Natural killer cell (primary cell): ENCODE measurements at regions not wholly inside any gene's neighbourhood (a gene's known extent, or its start where the extent isn't known, plus 50 kb on each side); places are given as distances from the start of the nearest gene placed in this dataset.
"Not testable (repeated sequence)": the region's sequence is repeated elsewhere in the genome, so short reads cannot be mapped to it uniquely, and the experiment has no call there.

Experiments
- ATAC-seq, 3 donors: fragments of 150-1000 bp in 2 of 3; fragments of 200-7000 bp in 1 of 3; cut with Tn5 transposase; 1 replicate in 1 of 3; 2 replicates in 2 of 3; pipeline ENCODE4 v1.10.0; 2021; ENCODE audit warnings: mild to moderate bottlenecking in 2 of 3, moderate library complexity in 2 of 3
- DNase-seq, 2 donors: peaks; one replicate each; pipeline versions ENCODE4 v3.0.0 to v3.0.0-alpha.2; 2013 to 2021; ENCODE audit warnings: mixed read lengths in 1 of 2
- H3K27ac ChIP-seq: one replicate; pipeline ENCODE4 v1.5.1; 2013; ENCODE audit warnings: mild to moderate bottlenecking, low read length
- H3K27me3 ChIP-seq: one replicate; pipeline ENCODE4 v1.6.1; 2013; ENCODE audit warnings: low read length; ENCODE audit not compliant: control insufficient read depth, insufficient read depth
- H3K36me3 ChIP-seq: one replicate; pipeline ENCODE4 v1.6.1; 2013; ENCODE audit warnings: low read length; ENCODE audit not compliant: control insufficient read depth, insufficient read depth
- H3K4me1 ChIP-seq: one replicate; pipeline ENCODE4 v1.6.1; 2013; ENCODE audit warnings: low read length; ENCODE audit not compliant: control insufficient read depth, insufficient read depth
- H3K4me3 ChIP-seq: one replicate; pipeline ENCODE4 v1.5.1; 2013; ENCODE audit warnings: low read length
- H3K9me3 ChIP-seq: one replicate; pipeline ENCODE4 v1.6.1; 2013; ENCODE audit warnings: low read length; ENCODE audit not compliant: control insufficient read depth, insufficient read depth
- H3K27ac Mint-ChIP-seq, 2 donors: one replicate each; pipeline ENCODE4 v1.8.0; 2022; ENCODE audit warnings: mild to moderate bottlenecking in 2 of 2, mixed read lengths in 2 of 2, moderate library complexity in 1 of 2
- H3K27me3 Mint-ChIP-seq, 2 donors: one replicate each; pipeline ENCODE4 v1.8.0; 2022; ENCODE audit warnings: low read depth in 2 of 2, mixed read lengths in 2 of 2
- H3K36me3 Mint-ChIP-seq: one replicate; pipeline ENCODE4 v1.8.0; 2022; ENCODE audit warnings: mixed read lengths
- H3K4me1 Mint-ChIP-seq, 2 donors: one replicate each; pipeline ENCODE4 v1.8.0; 2022; ENCODE audit warnings: mixed read lengths in 2 of 2
- H3K4me3 Mint-ChIP-seq: one replicate; pipeline ENCODE4 v1.8.0; 2022; ENCODE audit warnings: mild to moderate bottlenecking, moderate library complexity, mixed read lengths
- H3K9me3 Mint-ChIP-seq, 2 donors: one replicate each; pipeline ENCODE4 v1.8.0; 2022; ENCODE audit warnings: mixed read lengths in 2 of 2
- WGBS: methylation state at CpG from one replicate; pipeline ENCODE4 v1.1.7; 2013; ENCODE audit warnings: missing lambda C conversion rate; ENCODE audit not compliant: insufficient coverage; 5-methylcytosine and 5-hydroxymethylcytosine counted together
- intact Hi-C: fragments of 100-400 bp; cut with micrococcal nuclease; formaldehyde crosslinking; loops from one replicate; pipeline ENCODE4 v1.14.2; 2022

DNA sequence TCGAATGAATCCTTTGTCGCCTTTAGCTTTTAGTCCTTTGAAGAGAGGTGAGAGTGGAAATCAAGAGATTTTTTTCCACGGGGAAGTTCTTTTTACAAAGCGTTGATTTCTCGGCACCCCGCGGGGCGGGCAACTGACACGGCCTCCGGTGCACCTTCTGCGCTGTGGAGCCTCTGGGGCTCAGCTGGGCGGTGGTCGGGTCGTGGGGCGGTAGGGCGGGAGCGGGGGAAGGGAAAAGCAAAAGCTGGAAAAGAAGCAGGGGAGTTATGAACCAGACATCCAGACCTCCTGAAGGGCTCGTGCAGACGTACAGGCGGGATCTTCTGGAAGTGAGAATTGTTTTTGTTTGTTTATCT, 63.3 kb downstream of the PPIAL4C start:
- intact Hi-C loops, H3K27ac Mint-ChIP-seq, H3K4me1 ChIP-seq, H3K4me1 Mint-ChIP-seq, H3K9me3 ChIP-seq, H3K27ac ChIP-seq, H3K36me3 ChIP-seq, H3K27me3 ChIP-seq, H3K36me3 Mint-ChIP-seq, H3K27me3 Mint-ChIP-seq, H3K9me3 Mint-ChIP-seq: not testable (repeated sequence)
- ATAC-seq (peak in 1 of 3 donors; percentile 46), DNase-seq (peak in 1 of 2 donors; percentile 32)
- WGBS = 34% methylated on average over 8 of the region's 20 CpGs
- H3K4me3 ChIP-seq = peak overlapping the region; percentile 14
- H3K4me3 Mint-ChIP-seq = peak overlapping the region; percentile 21

DNA sequence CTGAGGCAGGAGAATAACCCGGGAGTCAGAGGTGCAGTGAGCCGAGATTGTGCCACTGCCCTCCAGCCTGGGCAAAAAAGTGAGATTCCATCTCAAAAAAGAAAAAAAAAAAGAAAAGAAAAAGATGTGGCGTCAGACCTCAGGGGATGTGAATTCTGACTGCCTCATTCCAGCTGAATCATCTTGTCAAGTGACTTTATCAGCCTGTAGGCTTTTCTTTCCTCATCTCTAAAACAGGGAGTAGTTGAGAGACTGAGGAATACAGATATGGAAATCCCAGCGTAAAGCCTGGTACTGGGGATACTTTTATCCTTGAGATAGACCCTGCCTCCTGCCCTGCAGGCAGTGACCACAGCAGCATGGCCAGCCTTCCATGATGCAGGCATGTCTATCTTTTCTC, 74.1 kb downstream of the PPIAL4C start:
- WGBS = 92% methylated on average over 2 of the region's 4 CpGs
- H3K36me3 ChIP-seq, ATAC-seq, DNase-seq, H3K4me3 ChIP-seq, H3K27me3 Mint-ChIP-seq, H3K27ac Mint-ChIP-seq, H3K9me3 Mint-ChIP-seq, H3K9me3 ChIP-seq, H3K27ac ChIP-seq, H3K27me3 ChIP-seq, H3K4me1 ChIP-seq, H3K4me1 Mint-ChIP-seq, H3K36me3 Mint-ChIP-seq, intact Hi-C loops, H3K4me3 Mint-ChIP-seq: not testable (repeated sequence)

- 89% methylated on average over 1 of the region's 5 CpGs for WGBS
- H3K9me3 ChIP-seq, H3K4me3 Mint-ChIP-seq, H3K27me3 ChIP-seq, H3K4me1 Mint-ChIP-seq, ATAC-seq, H3K36me3 ChIP-seq, intact Hi-C loops, H3K4me1 ChIP-seq, H3K4me3 ChIP-seq, H3K36me3 Mint-ChIP-seq, H3K27ac ChIP-seq, H3K27me3 Mint-ChIP-seq, H3K9me3 Mint-ChIP-seq, DNase-seq, H3K27ac Mint-ChIP-seq: not testable (repeated sequence)
Observed at GRCh38 chr1:149658175-149658574, 74.5 kb downstream of the PPIAL4C start.

DNA sequence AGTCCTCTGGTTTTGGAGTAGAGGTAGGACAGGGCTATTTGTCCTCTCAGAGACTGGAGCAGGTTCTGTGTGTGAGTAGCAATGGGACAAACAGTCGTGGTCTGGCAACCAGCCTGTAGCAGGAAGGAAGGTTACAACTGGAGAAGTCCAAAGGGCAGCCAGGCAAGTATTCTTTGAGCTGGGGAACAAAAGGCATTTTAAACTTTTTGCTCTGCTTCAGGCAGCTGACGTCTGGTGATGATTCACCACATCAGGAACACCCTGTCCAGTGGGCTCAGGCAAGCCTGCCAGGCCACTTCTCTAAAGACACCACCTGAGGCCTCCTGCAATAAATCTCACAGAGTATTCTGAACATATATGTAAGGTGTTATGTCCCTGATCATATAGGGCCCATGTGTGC, 81.0 kb downstream of the PPIAL4C start:
- H3K36me3 ChIP-seq, H3K4me1 Mint-ChIP-seq, H3K27ac ChIP-seq, ATAC-seq, intact Hi-C loops, H3K27ac Mint-ChIP-seq, H3K27me3 ChIP-seq, DNase-seq, H3K9me3 ChIP-seq, H3K4me3 Mint-ChIP-seq, H3K9me3 Mint-ChIP-seq, H3K36me3 Mint-ChIP-seq, H3K4me3 ChIP-seq, H3K4me1 ChIP-seq, H3K27me3 Mint-ChIP-seq: not testable (repeated sequence)
- no CpG with 5 or more reads among the region's 2 CpGs for WGBS

DNA sequence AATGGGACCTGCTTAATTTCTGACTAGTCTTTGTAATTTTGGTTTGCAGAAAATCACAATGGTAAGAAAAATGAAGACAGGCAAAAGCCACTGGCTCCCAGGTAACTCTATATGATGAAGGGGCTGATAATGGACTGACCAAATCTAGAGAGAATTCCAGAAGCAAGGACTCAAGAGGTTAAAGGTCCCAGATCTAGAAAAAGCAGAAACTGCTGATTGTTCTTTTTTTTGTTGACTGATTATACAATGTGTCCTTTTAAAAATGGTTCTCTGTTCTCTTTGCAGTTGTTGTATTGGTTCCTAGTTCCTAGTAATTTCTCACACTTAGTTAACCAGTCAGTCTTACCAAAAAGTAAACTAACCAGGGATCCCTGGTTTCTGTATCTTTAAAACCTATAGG, 81.4 kb downstream of the PPIAL4C start:
- H3K27ac ChIP-seq, H3K4me3 ChIP-seq, H3K4me1 Mint-ChIP-seq, H3K36me3 ChIP-seq, H3K27me3 ChIP-seq, intact Hi-C loops, H3K9me3 ChIP-seq, H3K27me3 Mint-ChIP-seq, ATAC-seq, H3K4me3 Mint-ChIP-seq, DNase-seq, H3K27ac Mint-ChIP-seq, H3K4me1 ChIP-seq, H3K36me3 Mint-ChIP-seq, H3K9me3 Mint-ChIP-seq: not testable (repeated sequence)

DNA sequence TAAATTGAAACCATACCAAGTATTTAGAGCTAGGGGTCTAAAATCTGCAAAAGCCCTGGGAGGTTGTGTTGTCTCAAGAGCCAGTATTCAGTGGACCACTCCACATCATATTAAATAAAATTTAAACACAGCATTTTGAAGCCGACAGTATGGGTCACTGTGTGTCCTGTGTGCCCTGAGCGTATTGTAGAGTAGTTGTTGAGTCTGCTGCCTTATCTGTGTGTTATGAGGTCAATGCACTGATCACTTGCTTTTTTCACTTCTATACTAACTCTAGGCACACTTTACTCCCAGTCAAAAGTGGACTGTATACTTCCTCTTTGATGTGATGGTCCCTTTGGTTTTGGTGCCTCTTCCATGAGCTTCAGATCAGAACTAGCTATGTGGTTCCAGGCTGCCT, 81.9 kb downstream of the PPIAL4C start:
- H3K4me1 Mint-ChIP-seq, DNase-seq, H3K4me1 ChIP-seq, intact Hi-C loops, H3K36me3 Mint-ChIP-seq, H3K36me3 ChIP-seq, H3K27ac Mint-ChIP-seq, H3K4me3 ChIP-seq, H3K27ac ChIP-seq, H3K9me3 ChIP-seq, H3K27me3 Mint-ChIP-seq, H3K27me3 ChIP-seq, ATAC-seq, H3K4me3 Mint-ChIP-seq, H3K9me3 Mint-ChIP-seq: not testable (repeated sequence)
- no CpG with 5 or more reads among the region's 2 CpGs for WGBS

DNA sequence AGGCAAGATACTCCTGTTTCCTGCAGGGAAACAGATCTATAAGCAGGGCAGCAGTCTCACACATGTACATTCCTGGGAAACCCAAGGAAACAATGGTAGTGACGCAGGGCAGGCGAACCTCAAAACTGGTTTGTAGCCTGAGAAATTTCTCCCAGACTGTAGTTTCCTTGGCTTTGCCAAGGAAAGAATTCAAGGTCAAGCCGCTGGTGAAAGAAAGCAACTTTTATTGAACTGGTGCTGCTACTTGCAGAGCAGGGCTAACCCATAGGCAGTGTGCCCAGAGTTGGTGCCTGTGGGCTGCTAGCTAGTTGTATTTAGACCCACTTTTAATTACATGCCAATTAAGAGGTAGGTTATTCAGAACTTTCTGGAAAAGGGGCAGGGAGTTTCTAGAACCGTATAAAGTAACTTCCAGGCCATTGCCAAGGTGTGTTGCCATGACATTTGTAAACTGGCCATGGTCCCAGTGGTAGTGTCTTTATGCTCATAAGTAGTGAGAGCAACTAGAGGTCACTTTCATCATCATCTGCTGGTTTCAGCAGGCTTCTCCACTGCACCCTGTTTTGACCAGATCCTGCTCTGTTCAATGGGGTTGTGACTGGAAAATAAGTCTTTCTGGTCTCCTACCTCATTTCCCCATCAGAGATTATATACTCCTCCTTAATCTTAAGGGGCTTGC, 89.7 kb downstream of the PPIAL4C start:
- H3K4me3 ChIP-seq, H3K36me3 Mint-ChIP-seq, H3K9me3 Mint-ChIP-seq, ATAC-seq, H3K27me3 ChIP-seq, H3K27ac Mint-ChIP-seq, H3K27ac ChIP-seq, H3K9me3 ChIP-seq, H3K4me1 ChIP-seq, H3K27me3 Mint-ChIP-seq, H3K4me3 Mint-ChIP-seq, DNase-seq, H3K4me1 Mint-ChIP-seq, intact Hi-C loops, H3K36me3 ChIP-seq: not testable (repeated sequence)
- 93% methylated on average over 3 of the region's 4 CpGs for WGBS

GRCh38 chr1:149674921-149675320, 91.3 kb downstream of the PPIAL4C start:
- H3K27ac Mint-ChIP-seq, H3K9me3 Mint-ChIP-seq, H3K4me1 Mint-ChIP-seq, H3K36me3 Mint-ChIP-seq, H3K4me1 ChIP-seq, H3K9me3 ChIP-seq, H3K4me3 Mint-ChIP-seq, ATAC-seq, DNase-seq, H3K27me3 ChIP-seq, H3K27ac ChIP-seq, H3K4me3 ChIP-seq, H3K36me3 ChIP-seq, H3K27me3 Mint-ChIP-seq, intact Hi-C loops: not testable (repeated sequence)
- 100% methylated on average over 12 of the region's 23 CpGs for WGBS
